GM18511 (cell line): ENCODE measurements at regions not wholly inside any gene's neighbourhood (a gene's known extent, or its start where the extent isn't known, plus 50 kb on each side); places are given as distances from the start of the nearest gene placed in this dataset.
"Not testable (repeated sequence)": the region's sequence is repeated elsewhere in the genome, so short reads cannot be mapped to it uniquely, and the experiment has no call there.

Experiments
- ATAC-seq: cut with Tn5 transposase; IDR thresholded peaks from one replicate; pipeline ENCODE4 v1.9.1; 2021; ENCODE audit warnings: mild to moderate bottlenecking, moderate library complexity; ENCODE audit not compliant: unreplicated experiment

DNA sequence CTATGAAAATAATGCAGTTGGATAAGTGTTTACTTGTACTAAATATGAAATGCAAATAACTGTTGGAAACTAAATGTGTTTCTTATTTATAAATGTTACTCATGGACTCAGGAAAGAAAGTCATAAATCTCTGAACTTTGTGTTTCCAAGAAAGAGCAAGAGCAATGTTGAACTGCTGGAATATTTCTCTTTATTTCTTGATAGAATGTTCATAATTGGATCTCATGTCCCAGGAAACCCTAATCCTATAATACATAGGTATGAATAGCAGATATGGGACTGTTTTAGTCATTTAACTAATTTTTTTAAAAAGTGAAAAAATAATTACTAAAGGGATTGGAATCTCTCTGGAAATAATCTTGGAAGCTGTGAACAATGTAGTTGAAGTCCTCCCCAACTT, 245.0 kb upstream of the ACTBL2 start:
- ATAC-seq: no peak

DNA sequence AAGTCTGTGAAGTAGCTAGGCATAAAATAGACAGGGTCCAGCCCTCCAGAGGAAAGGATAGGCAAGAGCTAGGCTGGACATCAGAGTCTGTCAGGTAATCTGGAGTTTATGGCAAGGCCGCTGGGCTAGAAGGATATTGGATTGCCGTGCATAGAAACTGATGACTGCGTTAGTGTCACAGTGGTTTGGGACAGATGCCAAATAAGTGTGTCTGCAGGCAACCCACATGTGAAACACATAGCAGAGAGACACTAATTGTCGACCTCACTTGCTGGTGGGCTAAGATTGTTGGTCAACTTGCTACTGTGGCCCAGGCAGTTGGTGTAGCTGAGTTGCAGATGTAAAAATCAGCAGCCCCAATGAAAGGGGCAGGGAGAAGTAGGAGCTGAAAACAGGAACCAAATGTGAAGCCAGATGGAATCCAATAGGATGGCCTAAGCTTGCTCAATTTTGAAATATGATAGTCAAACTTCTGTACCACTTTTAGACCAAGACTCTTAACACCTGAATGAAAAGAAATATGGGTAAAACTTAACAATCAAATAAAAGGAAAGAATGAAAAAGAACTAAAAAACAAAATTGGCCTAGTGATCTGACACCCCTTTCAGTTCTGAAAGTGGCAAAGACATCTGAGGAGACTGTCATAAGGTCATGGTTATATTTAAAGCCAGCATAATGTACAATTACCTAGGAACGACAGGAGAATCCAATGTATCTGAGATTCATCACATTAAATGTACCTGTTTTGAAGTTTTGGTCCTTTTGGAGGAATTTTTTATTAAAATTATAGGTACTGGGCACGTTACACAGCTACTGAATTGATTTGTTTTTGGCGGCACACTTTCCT, 243.3 kb upstream of the ACTBL2 start:
- no peak for ATAC-seq

DNA sequence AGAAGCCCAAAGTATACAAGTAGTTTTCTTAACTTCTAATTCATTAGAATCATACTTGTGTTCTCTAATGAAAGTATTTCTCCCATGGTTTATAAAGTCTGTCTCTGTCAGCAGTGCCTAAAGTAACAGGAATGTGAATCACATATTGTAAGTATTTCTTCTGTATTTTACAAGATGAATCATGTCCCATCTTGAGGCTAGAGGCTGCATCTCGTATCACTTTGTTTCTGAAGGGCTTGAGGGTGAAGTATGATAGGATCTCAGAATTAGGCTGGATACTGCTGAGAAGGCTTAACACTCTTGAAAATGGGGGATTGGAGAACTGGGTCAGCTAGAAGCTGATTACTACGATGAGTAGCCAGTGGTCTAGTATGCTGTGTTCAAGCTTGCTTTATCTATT, 242.2 kb upstream of the ACTBL2 start:
- ATAC-seq: no peak

DNA sequence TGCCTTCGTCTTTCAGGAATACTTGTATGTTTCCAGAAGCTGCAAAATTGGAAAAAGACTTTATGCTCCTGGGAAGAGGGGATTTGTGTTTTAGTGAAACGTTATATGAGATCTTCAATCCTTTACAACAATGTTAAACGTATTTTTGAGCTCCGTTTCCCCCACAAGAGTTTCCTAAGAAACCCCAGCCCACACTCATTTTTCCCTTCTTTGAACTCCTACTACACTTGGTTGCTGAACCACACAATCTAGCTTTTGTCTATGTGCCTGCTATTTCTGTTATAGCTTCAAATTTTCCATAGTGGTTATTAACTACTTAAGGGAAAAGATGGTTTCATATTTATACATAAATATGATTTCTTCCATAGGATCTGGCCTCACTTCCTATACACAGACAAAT, 238.6 kb upstream of the ACTBL2 start:
- ATAC-seq: no peak

DNA sequence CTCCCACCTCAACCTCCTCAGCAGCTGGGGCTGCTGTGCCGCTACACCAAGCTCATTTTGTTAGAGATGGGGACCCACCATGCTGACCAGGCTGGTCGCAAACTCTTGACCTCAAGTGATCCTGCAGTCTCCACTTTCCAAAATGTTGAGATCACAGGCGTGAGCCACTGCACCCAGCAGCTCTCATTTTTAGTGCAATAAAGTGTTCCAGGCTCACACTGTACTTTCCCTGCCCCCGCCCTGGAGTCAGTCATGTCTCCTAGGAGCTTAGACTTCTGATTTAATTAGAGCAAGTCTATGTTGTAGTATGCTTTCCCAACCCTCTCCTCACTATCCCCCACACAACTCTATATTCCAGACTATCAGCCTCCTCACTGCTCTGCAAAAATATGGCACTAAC, 238.0 kb upstream of the ACTBL2 start:
- no peak for ATAC-seq

DNA sequence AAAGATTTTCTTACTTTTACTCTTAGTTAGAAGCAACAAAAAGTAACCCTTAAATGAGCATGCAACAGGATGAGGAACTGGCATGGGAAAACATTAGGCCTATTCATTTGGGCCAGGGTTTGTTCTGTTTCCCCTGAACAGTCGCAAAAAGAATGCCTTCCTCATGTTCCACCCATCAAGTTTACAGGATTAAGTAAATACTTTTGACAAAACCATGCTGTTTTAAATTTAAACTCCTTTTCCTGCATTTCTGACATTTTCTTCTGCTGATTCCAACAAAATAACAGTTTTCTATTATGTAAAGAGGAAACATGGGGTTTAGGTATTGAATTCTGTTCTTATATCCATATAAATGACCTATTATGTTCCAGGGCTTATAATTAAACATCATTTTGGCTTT, 236.6 kb upstream of the ACTBL2 start:
- ATAC-seq: no peak

DNA sequence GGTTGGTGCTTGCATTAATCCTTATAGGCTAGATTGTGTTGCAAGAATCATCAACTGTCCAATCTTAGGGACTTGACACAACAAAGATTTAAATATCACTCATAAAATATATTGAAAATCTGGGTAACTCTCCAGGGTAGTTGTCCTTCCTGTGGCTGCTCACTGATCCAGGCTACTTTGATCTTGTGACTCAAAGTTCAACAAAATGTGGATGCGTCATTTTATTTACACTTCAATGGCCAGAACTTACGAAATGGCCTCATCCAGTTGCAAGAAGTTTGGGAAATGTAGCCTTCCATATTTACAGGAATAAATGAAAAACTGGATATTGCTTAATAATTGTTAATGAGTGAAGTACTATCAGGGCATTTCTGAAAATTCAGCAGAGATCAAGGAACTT, 235.5 kb upstream of the ACTBL2 start:
- no peak for ATAC-seq

DNA sequence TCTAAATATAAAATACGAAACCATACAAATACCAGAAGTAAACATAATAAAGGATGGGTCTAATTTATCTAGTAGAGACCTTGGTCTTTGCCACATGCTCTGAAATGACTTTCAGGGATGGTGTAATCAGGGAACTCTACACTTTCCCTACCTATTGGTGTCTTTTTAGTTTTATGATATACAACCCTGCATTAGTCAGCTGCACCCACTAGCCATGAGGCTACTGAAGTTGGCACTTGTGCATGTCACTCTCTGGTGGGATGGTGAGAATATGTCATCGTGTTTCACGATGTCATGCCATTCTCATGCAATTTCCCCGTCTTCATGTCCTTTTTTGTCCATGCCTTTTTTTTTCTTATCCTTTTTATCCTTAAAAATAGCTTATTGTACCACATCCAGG, 234.9 kb upstream of the ACTBL2 start:
- no peak for ATAC-seq

DNA sequence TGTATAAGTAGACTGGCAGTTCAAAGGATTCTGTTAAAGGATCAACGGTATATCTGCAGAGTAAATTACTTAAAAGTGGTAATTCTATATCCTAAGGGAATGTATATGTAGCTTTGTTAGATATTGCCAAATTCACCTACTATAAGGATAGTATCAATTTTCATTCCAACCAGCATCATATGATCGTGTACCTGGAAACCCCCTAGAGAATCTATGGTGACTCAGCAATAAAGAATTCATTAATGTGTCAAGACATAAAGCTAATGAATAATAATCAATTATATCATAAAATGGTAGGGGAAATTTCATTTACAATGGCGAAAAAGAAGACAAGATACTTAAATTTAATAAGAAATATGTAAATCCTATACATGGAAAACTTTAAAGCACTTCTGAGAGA, 234.1 kb upstream of the ACTBL2 start:
- ATAC-seq: no peak

DNA sequence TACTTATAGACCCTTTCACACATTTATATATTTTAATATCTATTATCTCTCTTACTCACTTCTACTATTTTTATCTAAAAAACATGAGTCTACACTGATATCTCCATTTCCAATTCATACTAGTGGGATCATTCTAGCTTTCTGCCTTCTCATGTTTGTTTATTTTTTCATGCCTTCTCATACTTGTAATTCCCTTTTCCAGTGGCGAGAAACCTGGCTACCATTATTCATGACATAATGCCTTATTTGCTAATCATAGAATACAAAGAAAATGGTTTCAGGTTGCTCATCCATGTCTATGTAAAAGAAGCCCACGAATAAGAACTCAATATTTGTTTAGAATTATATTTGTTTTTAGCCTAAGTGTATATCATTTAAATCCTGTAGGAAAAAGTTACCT, 232.7 kb upstream of the ACTBL2 start:
- no peak for ATAC-seq

DNA sequence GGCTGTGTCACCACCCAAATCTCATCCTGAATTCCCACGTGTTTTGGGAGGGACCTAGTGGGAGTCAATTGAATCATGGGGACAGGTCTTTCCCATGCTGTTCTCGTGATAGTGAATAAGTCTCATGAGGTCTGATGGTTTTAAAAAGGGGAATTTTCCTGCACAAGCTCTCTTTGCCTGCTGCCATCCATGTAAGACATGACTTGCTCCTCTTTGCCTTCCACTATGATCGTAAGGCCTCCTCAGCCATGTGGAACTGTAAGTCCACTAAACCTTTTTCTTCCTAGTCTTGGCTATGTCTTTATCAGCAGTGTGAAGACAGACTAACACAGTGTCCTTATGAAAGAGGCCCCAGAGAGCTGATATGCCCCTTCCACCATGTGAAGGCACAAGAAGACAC, 230.9 kb upstream of the ACTBL2 start:
- not testable (repeated sequence) for ATAC-seq

DNA sequence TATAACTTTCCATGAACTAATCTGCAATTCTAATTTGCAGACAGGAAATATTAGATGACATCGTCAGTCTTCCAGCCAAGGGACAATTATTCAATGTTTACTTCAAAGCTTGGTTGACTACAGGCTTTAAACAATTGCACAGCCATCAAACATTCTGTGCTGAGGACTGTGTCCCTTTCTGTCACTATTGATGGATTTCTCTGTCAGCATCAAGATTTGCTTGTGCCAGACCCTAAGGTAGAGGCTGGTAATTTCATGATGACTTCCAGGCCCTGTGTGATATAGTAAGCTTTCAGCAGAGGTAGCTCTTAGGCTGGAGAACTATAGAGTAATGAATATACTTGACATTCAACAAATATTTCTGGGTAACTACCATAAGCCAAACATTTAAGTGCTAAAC, 229.3 kb upstream of the ACTBL2 start:
- ATAC-seq: no peak

DNA sequence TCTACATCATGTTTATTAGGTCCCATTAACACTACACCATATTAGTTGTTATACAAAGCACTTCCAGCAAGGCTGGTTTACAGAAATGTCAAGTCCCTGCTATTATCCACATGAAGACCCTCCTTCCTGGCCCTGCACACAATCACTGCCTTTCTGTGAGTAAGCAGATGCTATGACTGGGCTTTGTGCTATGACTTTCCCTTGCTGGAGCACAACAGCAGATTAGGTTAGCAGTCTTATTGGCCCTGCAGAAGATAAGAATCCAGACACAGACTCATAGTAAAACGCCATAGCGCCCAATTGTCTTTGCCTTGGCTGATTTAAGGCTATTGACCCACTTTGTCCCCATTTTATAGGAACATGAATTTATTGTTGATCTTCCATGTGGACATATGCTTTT, 228.9 kb upstream of the ACTBL2 start:
- ATAC-seq: no peak

DNA sequence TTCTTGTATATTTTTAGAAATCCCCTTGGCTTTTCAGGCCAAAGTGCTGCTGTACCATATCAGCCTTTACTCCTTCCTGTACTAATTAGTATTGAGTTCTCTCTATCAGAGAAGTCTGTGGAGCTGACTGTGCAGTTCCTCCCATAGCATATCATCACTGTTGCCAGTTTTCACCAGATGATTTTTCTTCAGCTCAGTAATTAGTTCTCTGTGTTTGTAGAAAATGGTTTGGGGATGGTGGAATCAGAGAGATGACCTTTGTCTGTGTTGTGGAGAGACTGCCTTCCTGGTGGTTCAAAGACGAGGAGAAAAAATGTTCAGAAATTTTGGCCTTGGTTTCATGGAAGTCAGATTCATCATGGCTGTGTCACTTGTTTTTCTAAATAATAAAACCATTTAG, 227.5 kb upstream of the ACTBL2 start:
- ATAC-seq: no peak

DNA sequence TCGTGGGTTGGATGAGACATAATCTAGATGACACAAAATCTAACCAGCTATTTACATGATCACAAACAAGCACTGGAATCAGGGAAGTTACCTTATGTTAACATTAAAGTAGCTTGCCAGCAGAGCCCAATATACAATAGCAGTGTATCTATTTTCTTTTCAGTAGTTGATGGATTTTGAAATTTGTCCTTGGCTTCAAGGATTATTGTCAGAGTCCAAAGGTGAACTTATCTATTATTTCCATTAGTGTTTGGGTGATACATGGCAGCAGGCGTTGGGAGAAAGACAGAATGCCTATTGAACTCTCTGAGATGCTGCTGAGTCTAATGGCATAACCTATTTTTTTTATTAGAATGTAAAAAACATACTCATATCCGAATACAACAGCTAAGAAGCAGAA, 223.2 kb upstream of the ACTBL2 start:
- ATAC-seq: no peak

DNA sequence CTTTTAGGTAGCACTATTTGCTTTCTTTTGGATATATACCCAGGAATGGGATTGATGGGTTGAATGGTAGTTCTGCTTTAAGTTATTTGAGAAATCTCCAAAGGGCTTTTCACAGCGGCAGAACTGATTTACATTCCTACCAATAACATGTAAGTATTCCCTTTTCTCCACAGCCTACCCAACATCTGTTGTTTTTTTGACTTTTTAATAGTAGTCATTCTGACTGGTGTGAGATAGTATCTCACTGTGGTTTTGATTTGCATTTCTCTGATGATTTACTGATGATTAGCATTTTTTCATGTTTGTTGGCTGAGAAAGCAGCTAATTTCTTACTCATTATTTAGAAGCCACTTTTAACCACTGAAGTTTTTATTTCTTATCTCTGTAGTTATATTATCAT, 221.1 kb upstream of the ACTBL2 start:
- ATAC-seq: no peak

DNA sequence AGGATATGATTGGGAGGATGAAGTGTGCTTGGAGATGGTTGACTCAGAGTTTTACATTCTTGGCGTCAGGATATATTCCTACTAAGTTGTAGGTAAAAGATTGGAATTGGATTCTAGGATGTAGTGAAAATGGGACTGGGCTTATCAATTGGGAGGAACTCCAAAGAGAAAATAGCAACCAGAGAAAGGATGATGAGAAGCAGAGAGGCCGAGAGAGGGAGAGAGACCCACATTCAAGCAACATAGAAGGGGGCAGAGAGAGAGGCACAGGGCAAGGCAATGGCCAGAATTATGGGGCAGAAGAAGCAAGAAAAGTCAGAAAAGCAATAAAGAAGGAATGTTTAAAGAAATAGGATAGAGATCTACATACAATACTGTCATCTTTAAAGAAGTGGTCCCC, 217.9 kb upstream of the ACTBL2 start:
- no peak for ATAC-seq

DNA sequence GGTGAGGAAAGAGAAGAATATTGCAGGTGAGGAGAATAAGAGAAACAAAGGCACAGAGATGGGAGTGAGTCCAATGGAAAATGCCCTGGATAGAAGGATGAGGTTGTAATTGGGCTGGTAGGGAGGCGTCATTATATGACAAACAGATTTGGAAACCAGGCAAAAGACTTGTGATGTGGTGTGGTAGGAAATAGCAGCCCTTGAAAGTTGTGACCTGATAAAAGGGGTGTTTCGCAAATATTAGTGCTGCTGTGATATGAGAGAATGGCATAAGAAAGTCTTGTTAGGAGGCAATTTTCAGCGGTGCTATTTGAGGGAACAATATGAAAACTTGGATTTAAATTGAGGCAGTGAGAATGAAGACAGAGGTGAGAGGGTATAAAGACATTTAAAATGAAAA, 217.5 kb upstream of the ACTBL2 start:
- no peak for ATAC-seq

DNA sequence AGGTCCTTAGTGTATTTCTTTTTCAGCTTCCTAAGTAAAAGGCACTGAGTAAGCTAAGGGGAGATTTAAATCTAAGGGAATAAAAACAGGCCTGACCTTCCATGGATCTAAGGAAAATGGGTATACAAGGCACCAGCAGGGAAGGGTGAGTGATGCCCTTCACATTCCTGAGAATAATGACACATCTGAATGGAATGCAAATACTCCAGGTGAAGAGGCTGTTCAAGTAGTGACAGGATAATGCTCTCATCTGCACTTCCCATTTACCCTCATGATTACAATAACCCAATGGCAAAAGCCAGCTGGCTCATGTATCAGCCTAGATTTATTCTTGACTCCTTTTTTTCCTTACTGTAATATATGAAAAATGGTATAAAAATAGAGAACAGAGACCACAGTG, 216.2 kb upstream of the ACTBL2 start:
- ATAC-seq: no peak

DNA sequence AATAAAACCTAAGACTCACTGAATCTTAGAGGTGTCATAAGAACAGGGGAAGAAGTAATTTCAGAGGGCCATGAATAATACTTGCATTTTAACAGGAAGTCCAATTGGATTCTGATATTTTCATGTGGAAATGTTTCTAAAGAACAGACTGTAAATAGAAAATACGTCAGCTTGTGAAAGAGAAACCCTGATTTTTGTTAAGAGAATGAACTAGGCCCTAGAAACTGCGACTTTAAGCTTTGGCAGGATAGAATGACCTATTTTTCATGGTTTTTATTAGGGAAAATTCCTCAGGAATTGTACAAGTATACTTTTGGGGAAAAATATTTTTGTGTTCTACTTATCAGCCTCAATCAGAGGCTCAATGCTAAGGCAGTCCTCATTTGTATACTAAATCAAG, 215.5 kb upstream of the ACTBL2 start:
- ATAC-seq: no peak

DNA sequence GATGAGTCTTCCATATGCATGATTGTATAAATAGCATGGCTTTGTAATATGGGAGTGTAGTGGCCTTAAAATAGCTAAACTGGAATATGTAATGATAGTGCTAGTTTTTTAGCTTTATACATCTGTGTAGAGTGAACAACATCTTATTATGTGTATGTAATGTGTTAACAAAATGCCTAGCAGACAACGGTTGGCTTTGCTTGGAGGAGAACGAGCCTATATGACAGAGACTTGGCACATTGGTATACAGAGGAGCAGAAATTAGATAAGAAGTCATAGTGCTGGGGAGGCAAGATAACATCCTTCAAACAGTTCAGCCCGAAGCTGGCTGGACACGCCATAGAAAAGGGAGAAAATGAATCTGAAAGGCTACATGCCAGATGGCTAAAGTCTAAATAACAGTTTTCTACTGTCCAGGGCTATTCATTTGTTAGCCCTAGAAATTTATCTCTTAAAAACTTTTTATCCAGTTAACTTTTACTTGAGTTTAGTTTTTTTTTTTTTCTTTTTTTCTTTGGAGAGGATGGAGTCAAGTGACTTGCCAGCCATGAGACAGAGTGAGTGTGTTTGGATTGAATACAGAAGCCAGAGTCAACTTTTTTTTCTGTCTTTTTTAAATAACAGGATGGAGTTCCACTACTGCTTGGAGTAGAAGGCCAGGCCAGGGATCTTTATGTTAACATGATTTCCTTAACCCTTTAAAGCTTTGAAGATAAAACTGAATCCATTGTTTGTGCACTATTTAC, 214.4 kb upstream of the ACTBL2 start:
- no peak for ATAC-seq

DNA sequence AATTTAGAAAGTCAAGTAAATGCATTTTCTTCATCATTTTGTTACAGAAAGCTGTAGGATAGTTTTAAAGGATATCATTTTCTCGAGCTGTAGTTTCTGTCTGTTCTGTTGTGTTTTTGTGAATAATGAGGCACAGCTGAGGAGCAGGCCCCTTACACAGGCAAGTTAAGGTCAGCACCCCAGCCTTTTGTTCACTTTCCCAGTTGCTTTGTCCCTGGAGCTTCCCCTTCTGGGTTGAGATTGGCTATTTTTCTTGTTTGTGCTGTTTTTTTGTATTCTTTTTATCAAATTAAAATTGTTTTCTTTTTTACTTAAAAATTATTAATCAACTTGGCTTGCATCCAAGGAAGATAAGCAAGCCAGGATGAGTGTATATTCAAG, 213.8 kb upstream of the ACTBL2 start:
- no peak for ATAC-seq
